SHP77 (cell line): ENCODE measurements at regions not wholly inside any gene's neighbourhood (a gene's known extent, or its start where the extent isn't known, plus 50 kb on each side); places are given as distances from the start of the nearest gene placed in this dataset.

Experiments used
- DNase-seq, 2 experiments: peaks; one replicate each; lab custom pipeline; 2025; lab: John Stamatoyannopoulos, UW

- no peak for DNase-seq
These were observed 77.4 kb upstream of the DOCK9 start for GRCh38 chr13:99055281-99055680.

DNA sequence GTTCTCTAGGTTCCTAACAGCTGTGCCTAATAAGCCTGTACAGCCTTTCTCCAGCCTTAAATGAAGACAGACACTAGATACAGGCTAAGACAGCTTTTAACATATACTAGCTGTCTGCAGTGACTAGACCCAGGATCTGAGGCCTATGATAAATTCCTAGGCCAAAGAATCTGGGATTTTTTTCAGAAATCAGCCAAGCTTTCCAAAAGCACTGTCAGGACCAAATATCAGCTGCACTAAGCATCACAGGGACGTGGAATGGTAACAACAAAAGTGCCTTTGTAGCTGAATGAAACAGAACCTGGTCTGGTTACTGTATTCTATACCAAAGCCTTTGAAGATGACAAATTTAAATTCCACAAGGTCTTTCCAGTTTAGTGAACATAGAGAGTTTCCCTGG, 77.9 kb upstream of the DOCK9 start:
- DNase-seq: no peak

- no peak for DNase-seq
These were observed 78.6 kb upstream of the DOCK9 start for GRCh38 chr13:99056381-99057014.

DNA sequence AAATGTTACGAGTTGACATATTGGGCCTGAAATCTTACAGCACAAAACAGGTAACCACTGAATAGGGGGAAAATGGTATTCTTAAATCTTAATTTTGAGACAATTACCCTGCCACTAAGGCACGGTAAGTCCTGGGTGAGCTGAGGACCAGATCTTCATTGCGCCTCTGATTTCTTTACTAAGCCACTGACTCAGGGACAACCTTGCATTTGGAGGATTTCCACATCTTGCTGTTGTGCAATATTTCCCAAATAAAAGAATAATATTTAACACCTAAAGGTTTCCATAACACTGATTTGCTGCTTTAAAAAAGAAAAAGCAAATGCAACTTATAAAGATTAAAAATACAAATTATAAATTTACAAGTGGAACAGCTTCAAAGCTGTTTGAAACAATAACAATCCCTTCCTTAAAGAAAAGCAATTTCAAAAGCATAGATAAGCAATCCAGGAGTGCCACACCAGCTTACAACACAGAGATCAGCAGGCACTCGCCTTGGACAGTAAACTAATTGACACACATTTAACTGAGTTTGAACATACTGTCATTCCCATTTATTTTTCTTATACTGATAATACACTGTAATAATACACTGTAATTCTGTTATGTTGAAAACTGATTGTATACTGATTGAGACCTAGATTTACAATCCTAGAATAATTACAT, 79.6 kb upstream of the DOCK9 start:
- no peak for DNase-seq

GRCh38 chr13:99058527-99059495, 80.9 kb upstream of the DOCK9 start:
- no peak for DNase-seq

GRCh38 chr13:99059498-99060075, 81.7 kb upstream of the DOCK9 start:
- no peak for DNase-seq

DNA sequence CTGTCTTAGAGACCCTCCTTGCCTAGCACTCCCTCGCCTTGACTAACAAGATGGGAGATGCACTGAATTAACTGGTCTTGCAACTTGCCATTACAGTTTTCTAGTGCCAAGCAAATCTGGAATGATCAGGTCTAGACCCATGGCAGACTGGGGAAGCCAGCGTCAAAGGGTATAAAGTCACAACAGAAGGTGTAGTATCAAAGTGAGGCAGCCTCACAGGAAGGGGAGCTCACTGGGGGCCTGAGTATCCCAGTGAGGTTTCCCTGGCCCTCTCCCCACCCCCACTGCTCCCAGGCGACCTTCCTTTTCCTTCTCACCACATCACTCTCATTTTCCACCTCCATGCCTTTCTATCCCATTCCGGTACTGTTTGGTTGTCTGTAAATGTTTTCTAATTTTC, 83.5 kb upstream of the DOCK9 start:
- no peak for DNase-seq

DNA sequence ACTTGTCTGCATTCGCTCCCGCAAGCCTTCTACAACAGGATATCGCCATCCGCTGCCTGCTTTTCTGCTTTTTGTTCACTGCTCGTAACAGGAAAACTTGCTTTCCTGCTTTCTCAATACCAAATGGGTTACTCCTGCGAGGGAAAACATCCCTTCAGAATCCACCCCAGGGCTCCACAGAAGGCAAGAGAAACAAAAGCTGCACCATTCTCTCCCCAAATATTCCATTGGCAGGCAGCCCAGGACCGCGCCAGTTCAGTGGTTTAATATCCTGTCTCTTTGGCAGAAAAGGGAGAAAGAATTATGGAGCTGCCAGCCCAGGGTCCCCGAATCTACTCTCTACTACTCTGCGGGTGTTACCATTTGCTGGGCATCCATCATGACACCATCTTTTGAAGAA, 84.7 kb upstream of the DOCK9 start:
- peak; percentile 34 to 41 for DNase-seq

DNA sequence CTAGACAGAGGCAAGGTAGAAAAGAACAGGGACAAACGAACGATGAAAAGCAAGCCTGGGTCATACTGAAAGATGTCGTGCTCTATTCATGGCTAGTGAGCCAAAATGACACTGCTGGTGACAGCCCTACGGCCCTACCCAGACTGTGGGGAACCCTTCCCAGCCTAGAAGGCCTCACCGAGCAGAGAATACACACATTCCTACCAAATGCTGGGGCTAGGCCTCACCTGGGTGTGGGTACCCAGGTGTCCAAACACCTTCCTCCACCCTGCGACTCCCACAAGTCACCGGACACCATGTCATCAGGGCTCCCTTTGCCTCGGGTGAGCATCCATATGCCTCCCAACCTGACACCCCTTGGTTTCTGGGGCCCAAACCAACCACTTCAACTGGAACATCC, 85.3 kb upstream of the DOCK9 start:
- no peak for DNase-seq

DNA sequence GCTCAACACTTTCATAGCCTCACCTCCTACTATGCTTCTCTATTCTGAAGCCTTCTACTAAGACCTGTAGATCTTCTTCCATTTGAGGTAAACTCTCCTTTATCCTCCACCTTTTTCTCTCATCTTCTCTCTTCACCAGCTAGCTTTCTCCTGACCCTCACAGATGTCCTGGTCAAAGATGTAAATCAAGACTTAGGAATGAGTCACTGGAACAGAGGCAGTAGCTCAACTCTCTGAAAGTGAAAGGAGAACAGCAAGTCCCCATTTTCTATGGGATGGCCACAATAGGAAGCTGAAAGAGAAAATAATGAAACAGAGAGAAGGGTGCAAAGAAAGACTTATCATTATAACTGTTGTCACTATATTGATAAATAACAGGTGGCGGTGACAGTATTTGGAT, 86.1 kb upstream of the DOCK9 start:
- no peak for DNase-seq

DNA sequence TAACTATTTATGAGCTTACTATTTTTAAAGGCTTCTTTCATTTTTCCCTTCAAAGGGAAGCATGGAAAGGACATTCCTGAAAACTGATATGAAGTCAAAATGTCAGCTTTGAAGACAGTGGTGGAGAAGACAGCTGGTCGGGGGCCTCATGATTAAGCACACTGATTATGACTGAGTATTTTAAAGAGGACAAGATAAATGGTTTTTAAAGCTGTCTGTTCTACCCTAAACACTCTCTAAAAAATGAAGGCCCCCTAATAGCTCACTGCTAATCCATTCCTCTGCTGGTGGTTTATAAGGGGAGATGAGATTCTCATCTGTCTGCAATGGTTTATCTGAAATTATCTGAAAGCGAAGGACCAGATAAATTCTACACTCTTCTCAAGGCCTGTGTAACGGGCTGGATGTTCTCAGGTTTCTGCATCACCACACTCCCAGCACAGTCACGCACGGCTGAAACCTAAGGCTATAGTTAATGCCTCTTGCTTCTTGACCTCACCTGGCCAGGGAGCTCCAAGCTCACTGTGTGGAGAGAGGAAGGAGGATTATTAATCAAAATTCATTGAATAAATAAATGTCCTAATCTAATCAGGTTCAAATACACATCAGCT, 86.9 kb upstream of the DOCK9 start:
- DNase-seq: no peak

DNA sequence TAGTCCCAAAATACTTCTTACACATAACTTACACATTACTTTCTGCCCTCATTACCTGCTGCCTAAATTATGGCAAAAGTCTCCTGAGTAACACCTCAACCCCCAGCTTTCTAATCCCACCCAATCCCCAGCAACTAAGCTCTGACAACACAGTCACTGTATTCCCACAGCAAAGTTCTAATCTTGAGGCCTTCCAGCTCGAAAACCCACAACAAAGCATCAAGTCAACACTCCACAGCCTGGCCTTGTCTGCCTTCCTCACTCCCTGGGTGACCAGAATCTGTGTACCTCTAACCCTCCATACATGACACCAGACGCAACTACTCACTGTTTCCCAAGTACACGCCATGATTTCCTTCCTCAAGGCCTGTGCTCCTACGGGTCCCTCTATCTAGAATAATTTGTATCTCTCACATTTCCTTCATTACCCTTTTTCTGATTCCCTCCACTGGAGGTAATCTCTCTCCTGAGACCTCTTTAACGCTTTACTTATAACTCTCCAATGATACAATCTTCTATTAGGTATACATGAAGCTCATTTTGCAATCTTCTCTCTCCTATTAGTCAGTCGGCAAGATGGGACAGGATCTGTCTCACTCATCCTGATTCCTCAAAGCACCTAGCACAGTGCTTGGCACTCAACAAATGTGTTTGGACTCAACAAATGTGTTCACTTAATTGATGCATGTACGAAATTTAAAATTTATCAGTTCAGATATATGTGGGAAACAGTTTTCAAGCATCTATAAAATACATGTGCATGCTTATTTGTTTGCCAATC, 87.6 kb upstream of the DOCK9 start:
- DNase-seq: no peak

DNA sequence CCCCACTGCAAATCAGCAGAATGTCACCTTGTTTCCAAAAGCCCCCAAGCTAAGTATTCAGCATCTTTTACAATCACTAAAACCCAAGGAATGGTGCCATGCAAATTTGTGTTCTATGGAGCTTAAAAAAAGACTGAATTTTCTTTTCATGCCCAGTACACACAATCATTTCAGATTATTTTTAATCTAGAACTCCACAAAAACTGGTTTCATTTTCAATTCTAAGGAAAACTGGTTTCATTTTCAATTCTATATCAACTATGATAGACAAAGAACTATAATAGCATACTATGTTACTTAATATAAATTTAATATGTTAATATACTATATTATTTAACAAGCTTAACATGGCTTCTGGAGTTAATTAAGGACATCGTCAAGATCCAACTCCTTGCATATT, 88.4 kb upstream of the DOCK9 start:
- DNase-seq: no peak

DNA sequence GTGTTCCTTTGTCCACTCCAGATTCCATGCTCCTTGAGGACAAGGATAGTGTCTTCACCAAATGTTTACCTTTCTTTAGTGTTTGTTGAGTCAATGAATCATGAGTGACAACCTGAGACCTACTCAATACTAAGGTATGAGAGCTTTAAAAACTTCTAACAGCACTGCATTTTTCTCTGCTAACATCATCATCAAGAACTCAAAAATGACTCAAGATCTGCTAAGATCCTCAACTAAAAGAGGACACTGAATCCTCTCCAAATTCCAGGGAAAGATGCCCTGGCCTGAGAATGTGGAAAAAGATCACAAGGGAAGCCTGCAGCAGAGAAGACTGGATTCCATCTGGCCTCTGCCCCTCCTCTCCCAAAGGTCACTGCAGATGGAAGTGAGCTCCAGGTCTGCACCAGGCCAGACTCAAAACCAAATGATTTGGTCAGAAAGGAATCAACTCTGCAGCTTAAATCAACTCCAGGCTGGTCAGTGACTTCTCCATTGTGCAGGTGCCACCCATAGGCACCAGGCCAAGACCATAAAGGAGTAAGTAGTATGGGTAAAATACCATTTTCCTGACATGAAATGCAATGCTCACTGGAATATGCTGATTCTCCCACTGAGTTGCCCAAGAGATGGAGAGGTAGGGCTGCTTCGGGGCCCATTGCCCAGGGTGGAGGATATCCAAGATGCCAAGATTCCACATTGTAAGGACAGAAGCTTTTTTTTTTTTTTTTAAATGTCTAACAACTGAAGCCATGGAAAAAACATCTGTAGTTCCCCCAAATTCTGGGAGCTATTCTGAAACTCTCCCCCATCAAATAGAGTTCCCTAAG, 89.5 kb upstream of the DOCK9 start:
- no peak for DNase-seq

GRCh38 chr13:99071211-99071610, 93.3 kb upstream of the DOCK9 start:
- no peak for DNase-seq

DNA sequence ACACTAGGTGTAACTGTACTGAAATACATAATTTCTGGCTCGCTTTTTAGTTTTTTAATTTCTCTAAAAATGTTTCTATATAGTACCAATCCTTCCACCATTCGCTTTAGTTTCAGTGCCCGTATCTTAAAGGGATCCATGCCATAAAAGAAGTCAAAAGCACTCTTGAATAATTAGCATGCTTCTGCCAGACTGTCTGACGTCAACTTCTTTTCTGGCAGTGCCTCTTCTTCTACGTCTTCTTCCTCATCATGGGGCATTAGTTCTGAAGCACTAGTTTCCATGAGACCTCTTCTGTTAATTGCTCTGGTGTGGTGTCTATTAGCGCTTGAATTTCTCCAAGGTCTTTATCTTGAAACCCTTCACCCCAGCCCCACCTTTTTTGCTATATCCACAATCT, 93.8 kb upstream of the DOCK9 start:
- no peak for DNase-seq

DNA sequence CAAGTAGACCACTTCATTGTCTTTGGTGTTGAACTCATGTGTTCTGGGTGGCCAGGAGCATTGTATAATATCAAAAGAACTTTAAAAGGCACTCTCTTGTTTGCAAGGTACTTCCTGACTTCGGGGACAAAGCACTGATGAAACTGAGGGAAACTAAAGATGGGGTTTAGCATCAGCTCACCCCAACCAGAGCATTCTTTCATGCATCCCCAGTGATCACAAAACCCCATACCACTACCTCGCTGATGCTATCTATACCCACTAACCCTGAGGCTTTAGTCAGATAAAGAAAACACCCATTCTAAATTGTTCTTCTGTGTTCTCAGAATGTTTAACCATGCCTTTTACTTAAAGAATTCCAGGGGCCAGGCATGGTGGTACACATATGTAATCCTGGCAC, 94.5 kb upstream of the DOCK9 start:
- DNase-seq: no peak

DNA sequence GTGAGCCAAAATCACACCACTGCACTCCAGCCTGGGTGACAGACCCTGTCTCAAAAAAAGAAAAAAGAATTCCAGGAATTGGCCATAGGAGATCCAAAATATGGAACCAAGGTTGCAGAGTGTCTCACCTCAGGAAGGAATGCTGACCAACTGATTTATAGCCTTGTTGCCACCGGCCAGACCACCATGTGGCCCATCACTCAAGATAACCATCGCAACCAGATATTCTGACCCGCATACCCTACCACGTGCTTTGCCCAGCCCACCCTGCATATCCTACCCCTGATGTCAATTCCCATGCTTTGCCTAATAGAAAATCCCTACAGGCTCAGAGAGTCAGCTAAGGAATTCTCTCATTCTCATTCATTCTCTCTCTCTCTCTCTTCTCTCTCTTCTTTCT, 95.1 kb upstream of the DOCK9 start:
- no peak for DNase-seq

- DNase-seq: no peak
These were observed 96.8 kb upstream of the DOCK9 start for GRCh38 chr13:99074693-99075092.
